HG02623 (cell line): ENCODE measurements at regions not wholly inside any gene's neighbourhood (a gene's known extent, or its start where the extent isn't known, plus 50 kb on each side); places are given as distances from the start of the nearest gene placed in this dataset.

Experiments
- ATAC-seq: cut with Tn5 transposase; IDR thresholded peaks from one replicate; pipeline ENCODE4 v1.9.1; 2021; ENCODE audit warnings: moderate library complexity; ENCODE audit not compliant: unreplicated experiment

- ATAC-seq, result no peak
Observed at GRCh38 chr4:14807856-14808255, 194.4 kb upstream of the CPEB2 start.

GRCh38 chr4:14809203-14809602, 193.1 kb upstream of the CPEB2 start:
- ATAC-seq, result no peak

DNA sequence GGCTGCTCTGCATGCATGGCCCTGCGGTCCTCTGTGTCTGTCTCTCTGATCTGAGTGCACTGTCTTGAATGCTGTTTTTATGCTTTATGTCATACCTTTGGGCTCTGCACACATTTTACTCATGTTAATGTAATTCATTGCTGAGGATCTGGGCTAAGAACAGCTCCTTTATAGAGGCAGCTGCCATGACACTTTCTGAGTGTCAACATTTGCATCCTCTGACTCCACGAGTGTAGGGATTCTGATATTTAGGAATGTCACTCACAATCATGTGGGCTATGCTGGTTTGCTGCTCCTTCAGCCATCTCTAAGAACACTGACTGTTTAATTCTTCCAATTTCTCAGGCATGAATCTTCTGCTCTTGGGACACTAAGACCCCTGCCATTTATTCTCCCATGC, 192.2 kb upstream of the CPEB2 start:
- no peak for ATAC-seq

DNA sequence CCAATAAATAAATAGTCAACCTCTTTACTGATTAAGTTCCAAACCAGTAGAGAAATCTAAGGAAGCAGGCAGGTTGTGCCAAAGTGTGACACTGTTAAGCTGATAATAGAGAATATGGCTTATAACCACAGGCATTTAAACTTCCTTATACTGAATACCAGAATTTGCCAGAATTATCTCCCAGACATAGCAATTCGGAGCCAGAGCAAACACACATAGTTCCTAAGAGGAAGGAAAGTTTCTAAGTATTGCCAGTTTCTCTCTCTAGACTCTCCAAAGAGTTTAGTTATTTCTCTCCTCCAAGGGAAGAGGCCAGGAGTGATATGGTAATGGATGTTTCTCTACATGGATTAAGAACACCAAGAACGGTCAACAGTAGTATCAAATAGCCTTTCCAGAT, 191.7 kb upstream of the CPEB2 start:
- no peak for ATAC-seq

DNA sequence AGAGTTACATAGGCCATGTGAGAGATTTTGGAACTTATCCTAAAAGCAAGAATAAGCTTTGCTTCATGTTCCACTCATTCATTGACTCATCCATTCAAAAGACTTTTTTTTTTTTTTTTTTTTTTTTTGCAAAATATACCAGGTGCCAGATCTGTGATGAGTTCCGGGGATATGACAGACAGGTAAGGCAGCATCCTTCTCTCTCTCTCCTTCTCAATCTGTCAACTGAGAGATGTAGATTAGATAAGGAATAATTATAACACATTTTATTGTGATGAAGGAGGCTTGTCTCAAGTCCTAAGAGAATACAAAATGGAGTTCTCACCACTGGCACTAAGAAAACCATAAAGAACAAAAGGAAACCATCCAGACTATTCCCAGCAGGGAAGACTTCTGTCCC, 190.2 kb upstream of the CPEB2 start:
- ATAC-seq, result no peak

DNA sequence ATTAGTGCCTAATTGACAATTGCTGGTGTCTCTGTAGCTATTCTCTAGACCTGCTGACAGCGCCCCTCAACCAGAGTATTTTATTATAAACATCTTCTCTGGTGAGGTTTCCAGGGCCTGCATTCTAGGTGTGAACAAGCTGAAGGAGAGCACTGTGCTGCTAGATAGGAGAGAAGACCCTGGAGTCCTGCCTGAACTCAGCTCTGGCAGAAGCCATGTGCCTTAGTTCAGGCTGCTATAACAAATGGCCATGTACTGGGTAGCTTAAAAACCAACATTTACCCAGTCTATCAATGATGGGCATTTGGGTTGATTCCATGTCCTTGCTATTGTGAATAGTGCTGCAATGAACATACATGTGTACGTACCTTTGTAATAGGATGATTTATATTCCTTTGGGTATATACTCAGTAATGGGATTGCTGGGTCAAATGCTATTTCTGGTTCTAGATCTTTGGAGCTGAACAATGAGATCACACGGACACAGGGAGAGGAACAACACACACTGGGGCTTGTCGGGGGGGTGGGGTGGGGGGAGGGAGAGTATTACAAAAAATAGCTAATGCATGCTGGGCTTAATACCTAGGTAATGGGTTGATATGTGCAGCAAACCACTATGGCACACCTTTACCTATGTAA, 185.5 kb upstream of the CPEB2 start:
- no peak for ATAC-seq

GRCh38 chr4:14824189-14824588, 178.1 kb upstream of the CPEB2 start:
- ATAC-seq, result no peak

DNA sequence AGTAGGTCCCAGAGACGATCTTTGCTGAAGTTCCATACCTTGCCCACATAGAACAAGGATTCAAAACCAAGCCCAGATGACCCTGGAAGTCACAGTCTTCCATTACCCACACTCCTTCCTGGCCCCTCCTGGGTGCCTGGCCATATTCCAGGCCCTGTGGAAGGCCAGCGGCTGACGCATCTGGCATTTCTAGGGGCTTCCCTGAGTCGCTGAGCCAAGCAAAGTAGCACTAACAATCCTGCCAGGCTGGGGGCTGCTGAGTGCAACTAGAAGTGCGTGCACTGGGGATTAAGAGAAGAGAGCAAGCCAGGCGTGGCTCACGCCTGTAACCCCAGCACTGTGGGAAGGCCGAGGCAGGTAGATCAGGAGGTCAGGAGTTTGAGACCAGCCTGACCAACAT, 175.2 kb upstream of the CPEB2 start:
- ATAC-seq, result no peak

GRCh38 chr4:14829795-14830194, 172.5 kb upstream of the CPEB2 start:
- ATAC-seq, result no peak

DNA sequence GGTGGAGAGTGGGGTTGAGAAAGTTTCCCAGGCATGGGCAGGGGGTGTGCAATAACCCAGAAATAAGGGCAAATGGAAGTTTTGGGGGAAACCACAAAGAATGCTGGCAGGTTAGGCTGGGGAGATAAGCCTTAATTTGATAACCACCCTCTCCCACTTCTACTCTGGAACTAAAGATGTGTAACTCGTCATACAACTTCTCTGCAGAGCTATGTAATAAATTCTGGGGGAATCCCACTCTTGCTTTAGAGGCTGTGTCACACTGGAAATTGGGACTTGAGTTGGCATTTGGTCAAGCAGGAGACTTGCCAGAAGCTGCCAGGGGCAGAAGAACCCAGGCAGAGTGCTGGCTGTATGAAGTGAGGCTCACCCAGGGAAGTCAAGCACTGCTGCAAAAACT, 170.9 kb upstream of the CPEB2 start:
- no peak for ATAC-seq

DNA sequence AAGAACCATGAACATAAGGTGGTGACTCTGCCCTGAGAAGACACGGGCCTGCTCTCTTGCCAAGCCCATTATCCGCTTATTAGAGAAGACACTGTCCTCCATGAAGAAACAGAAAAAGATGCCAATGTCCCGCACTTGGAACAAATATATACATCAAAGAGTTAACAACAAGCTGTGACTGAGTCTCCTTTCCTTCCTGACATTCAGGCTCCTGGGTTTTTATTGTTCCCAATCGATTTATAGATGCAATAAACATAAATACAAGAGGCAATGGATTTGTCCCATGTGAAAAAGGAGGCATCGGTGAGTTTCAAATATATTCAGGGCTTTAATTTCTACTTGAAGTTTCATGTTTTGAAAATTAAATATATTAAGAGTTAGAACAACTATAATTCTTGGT, 169.2 kb upstream of the CPEB2 start:
- ATAC-seq, result no peak

GRCh38 chr4:14834382-14834781, 167.9 kb upstream of the CPEB2 start:
- ATAC-seq, result no peak

- ATAC-seq, result no peak
Observed at GRCh38 chr4:14835288-14835687, 167.0 kb upstream of the CPEB2 start.

DNA sequence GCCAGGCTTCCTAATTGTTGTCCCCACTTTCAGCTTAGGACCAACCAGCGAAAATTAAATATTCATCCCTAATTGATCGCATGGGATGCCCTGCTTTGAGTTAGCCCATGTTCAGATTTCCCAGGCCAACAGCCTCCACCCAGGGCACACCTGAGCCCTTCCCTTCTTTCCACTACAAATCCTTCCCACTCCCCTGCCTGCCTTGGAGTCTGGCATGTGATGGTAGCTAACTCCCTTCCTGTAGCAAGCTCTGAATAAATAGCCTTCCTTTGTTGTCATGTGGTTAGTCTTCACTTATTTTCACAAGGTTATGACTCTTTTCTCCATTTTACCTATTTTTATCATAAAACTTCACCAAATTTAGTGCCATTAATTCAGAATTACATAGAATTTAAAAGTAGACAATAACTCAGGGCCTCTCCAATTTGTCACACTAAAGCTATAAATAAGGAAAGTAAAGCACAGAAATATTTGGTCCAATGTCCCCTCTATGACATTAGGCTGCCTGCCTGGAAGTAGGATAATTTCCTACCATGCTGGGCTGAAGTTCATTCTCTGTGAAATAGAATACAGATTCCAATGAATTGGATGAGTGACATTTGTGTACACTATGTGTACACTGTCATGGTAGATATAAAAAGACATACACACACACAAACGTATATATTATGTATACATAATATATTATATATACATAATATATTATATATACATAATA, 166.4 kb upstream of the CPEB2 start:
- ATAC-seq, result no peak

GRCh38 chr4:14837860-14838259, 164.4 kb upstream of the CPEB2 start:
- ATAC-seq, result peak; percentile 47

GRCh38 chr4:14841801-14842768, 160.2 kb upstream of the CPEB2 start:
- no peak for ATAC-seq

DNA sequence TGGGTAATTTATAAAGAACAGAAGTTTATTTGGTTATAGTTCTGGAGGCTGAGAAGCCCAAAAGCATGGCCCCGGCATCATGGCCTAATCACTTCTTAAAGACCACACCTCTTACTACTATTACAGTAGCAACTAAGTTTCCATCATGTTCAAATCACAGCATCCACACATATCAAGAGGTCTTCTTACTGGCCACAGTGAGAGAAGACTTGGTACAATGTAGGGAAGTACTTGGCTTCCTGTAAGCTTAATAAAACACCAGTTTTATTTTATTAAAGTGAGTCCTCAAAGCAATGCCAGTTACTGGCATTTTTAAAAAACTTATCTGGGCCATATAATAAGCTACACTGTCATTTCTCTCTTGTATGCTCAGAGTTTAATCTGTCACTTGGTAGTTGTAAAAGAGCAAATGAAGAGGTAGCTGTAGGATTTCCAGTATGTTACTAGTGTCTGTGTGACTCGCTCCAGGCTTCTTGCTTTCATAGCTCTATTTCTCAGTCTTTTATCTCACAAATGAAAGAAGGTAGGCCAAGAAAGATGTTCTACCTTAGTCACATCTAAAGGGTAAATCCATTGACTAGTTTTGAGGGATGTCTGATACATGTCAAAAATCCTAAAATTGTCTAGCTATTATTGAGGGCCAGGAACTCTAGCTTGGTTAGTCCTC, 159.2 kb upstream of the CPEB2 start:
- ATAC-seq, result no peak

DNA sequence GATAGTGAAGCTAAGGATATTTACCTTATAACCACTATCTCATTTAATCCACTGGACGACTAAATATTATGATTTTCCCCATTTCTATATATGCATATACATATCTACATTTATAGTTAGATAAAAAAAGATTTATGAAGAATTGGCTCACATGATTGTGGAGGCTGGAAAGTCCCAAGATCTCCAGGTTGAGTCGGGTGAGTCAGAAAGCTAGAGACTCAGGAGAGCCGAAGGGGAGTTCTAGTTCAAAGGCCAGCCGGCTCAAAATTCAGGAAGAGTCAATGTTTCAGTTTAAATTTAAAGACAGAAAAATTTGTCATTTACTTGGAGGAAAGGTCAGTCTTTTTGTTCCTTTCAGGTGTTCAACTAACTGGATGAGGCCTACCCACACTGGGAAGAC, 158.2 kb upstream of the CPEB2 start:
- ATAC-seq, result no peak

GRCh38 chr4:14848229-14848628, 154.1 kb upstream of the CPEB2 start:
- no peak for ATAC-seq

GRCh38 chr4:14850455-14851097, 151.7 kb upstream of the CPEB2 start:
- no peak for ATAC-seq
